Epithelial cell of esophagus (primary cell): ENCODE measurements at regions not wholly inside any gene's neighbourhood (a gene's known extent, or its start where the extent isn't known, plus 50 kb on each side); places are given as distances from the start of the nearest gene placed in this dataset.
"Not testable (repeated sequence)": the region's sequence is repeated elsewhere in the genome, so short reads cannot be mapped to it uniquely, and the experiment has no call there.

Experiments used
- DNase-seq: peaks from one replicate; pipeline ENCODE4 v3.0.0; 2010; ENCODE audit warnings: low read depth
- H3K4me3 ChIP-seq: 2 replicates; pipeline ENCODE4 v1.5.1; 2011; ENCODE audit warnings: mild to moderate bottlenecking, low read length, control low read depth
- CTCF ChIP-seq: IDR thresholded peaks from 2 replicates; pipeline ENCODE4 v1.5.1; 2011; ENCODE audit warnings: low read depth, mild to moderate bottlenecking, low read length, control low read depth, inconsistent platforms; ENCODE audit not compliant: insufficient read depth; ENCODE audit errors: missing control alignments

- peak; percentile 60 for DNase-seq
- TF ChIP-seq CTCF, result no peak
- no peak overlapping the region for H3K4me3 ChIP-seq
Observed at GRCh38 chr5:66440202-66440680, 156.0 kb upstream of the MAST4 start.

GRCh38 chr5:66441351-66441750 lies 154.8 kb upstream of the MAST4 start:
- TF ChIP-seq CTCF, result no peak
- no peak for DNase-seq
- H3K4me3 ChIP-seq, result no peak overlapping the region

GRCh38 chr5:66442951-66443445 lies 153.2 kb upstream of the MAST4 start:
- TF ChIP-seq CTCF, result no peak
- DNase-seq, result no peak
- no peak overlapping the region for H3K4me3 ChIP-seq

- DNase-seq, result no peak
- H3K4me3 ChIP-seq, result no peak overlapping the region
- TF ChIP-seq CTCF, result no peak
Observed at GRCh38 chr5:66443462-66444130, 152.6 kb upstream of the MAST4 start.

GRCh38 chr5:66448070-66448469 lies 148.1 kb upstream of the MAST4 start:
- H3K4me3 ChIP-seq, DNase-seq: not testable (repeated sequence)

GRCh38 chr5:66450237-66450636 lies 146.0 kb upstream of the MAST4 start:
- H3K4me3 ChIP-seq, result no peak overlapping the region
- TF ChIP-seq CTCF, result no peak
- DNase-seq, result no peak

- no peak overlapping the region for H3K4me3 ChIP-seq
- DNase-seq, result no peak
- TF ChIP-seq CTCF, result no peak
Observed at GRCh38 chr5:66450988-66451387, 145.2 kb upstream of the MAST4 start.
